ENCODE measurements at regions not wholly inside any gene's neighbourhood (a gene's known extent, or its start where the extent isn't known, plus 50 kb on each side); places are given as distances from the start of the nearest gene placed in this dataset.

- TF ChIP-seq CTCF (IDR thresholded peaks at IDR 0.05; ENCODE audit: insufficient read depth, low read length) (no peak), REST (IDR thresholded peaks at IDR 0.05; ENCODE audit: insufficient replicate concordance, low read depth) (no peak), GABPA (IDR thresholded peaks at IDR 0.05; ENCODE audit: low read depth) (no peak)
Observed at GRCh38 chr6:130632277-130632676, 194.9 kb upstream of the SMLR1 start.
